ENCODE measurements at regions not wholly inside any gene's neighbourhood (a gene's known extent, or its start where the extent isn't known, plus 50 kb on each side); places are given as distances from the start of the nearest gene placed in this dataset.

GRCh38 chr7:21217365-21217764 is 210.5 kb upstream of the SP4 start:
- no peak for TF ChIP-seq FOXA1 (IDR thresholded peaks at IDR 0.05)
- no peak for TF ChIP-seq ARNT (IDR thresholded peaks at IDR 0.05)
- no peak for TF ChIP-seq ZNF384 (IDR thresholded peaks at IDR 0.05)
- TF ChIP-seq FOXM1 (IDR thresholded peaks at IDR 0.05; ENCODE audit: borderline replicate concordance), result no peak
- TF ChIP-seq TARDBP (IDR thresholded peaks at IDR 0.05), result no peak
- no peak for TF ChIP-seq CTBP1 (IDR thresholded peaks at IDR 0.05; ENCODE audit: borderline replicate concordance)
- no peak for TF ChIP-seq L3MBTL2 (conservative IDR thresholded peaks at IDR 0.05)
- no peak for TF ChIP-seq LEF1 (IDR thresholded peaks at IDR 0.05; ENCODE audit: borderline replicate concordance)
- no peak for TF ChIP-seq FOXK2 (IDR thresholded peaks at IDR 0.05)
